CD14-positive monocyte (primary cell): ENCODE measurements at regions not wholly inside any gene's neighbourhood (a gene's known extent, or its start where the extent isn't known, plus 50 kb on each side); places are given as distances from the start of the nearest gene placed in this dataset.

Experiments used
- DNase-seq, 3 donors: peaks; one replicate each; pipeline ENCODE4 v3.0.0-alpha.2; 2011 to 2022
- H2AFZ ChIP-seq: 2 replicates; pipeline ENCODE4 v1.6.0; 2012; ENCODE audit warnings: mild to moderate bottlenecking, low read depth, low read length, inconsistent platforms; ENCODE audit not compliant: insufficient read depth, poor library complexity, severe bottlenecking
- H3K27ac ChIP-seq, 2 donors: 1 replicate in 1 of 2; 2 replicates in 1 of 2; pipeline ENCODE4 v1.5.1; 2012 to 2013; ENCODE audit warnings: low read length in 2 of 2, control low read depth in 1 of 2, inconsistent platforms in 1 of 2, low read depth in 1 of 2, mild to moderate bottlenecking in 1 of 2
- H3K27me3 ChIP-seq, 2 donors: one replicate each; pipeline versions ENCODE4 v1.6.0 to v1.6.1; 2011 to 2013; ENCODE audit warnings: low read length in 2 of 2; ENCODE audit not compliant: control insufficient read depth in 2 of 2, insufficient read depth in 2 of 2
- H3K36me3 ChIP-seq, 2 donors: replicated peaks in 1 of 2; 1 replicate in 1 of 2; 2 replicates in 1 of 2; pipeline versions ENCODE4 v1.5.1 to v1.6.1; 2012 to 2013; ENCODE audit warnings: low read length in 2 of 2, control low read depth in 1 of 2, inconsistent platforms in 1 of 2, mild to moderate bottlenecking in 1 of 2; ENCODE audit not compliant: insufficient read depth in 2 of 2, control insufficient read depth in 1 of 2
- H3K4me1 ChIP-seq, 2 donors: 1 replicate in 1 of 2; 2 replicates in 1 of 2; pipeline versions ENCODE4 v1.5.1 to v1.6.1; 2012 to 2013; ENCODE audit warnings: low read length in 2 of 2, control low read depth in 1 of 2, inconsistent platforms in 1 of 2, mild to moderate bottlenecking in 1 of 2, moderate library complexity in 1 of 2; ENCODE audit not compliant: insufficient read depth in 2 of 2, control insufficient read depth in 1 of 2
- H3K4me2 ChIP-seq: replicated peaks from 2 replicates; pipeline ENCODE3; 2012; ENCODE audit warnings: low read length, moderate library complexity, mild to moderate bottlenecking; ENCODE audit not compliant: poor library complexity, severe bottlenecking; ENCODE audit errors: extremely low read depth
- H3K4me3 ChIP-seq, 3 experiments: fragments of 200-600 bp in 1 of 3; sonication (generic) in 1 of 3; replicated peaks in 1 of 3; 1 replicate in 2 of 3; 2 replicates in 1 of 3; pipeline ENCODE4 v1.5.1; 2011 to 2013; ENCODE audit warnings: low read length in 3 of 3, mild to moderate bottlenecking in 3 of 3, control low read depth in 2 of 3, low read depth in 2 of 3, inconsistent platforms in 1 of 3, moderate library complexity in 1 of 3
- H3K79me2 ChIP-seq: 2 replicates; pipeline ENCODE4 v1.6.0; 2012; ENCODE audit warnings: mild to moderate bottlenecking, control low read depth, inconsistent platforms, low read length, moderate library complexity; ENCODE audit not compliant: insufficient read depth
- H3K9ac ChIP-seq: 2 replicates; pipeline ENCODE4 v1.6.0; 2017; ENCODE audit warnings: low read length, mild to moderate bottlenecking; ENCODE audit not compliant: insufficient read depth, poor library complexity, severe bottlenecking
- H3K9me3 ChIP-seq, 2 donors: replicated peaks in 1 of 2; 1 replicate in 1 of 2; 2 replicates in 1 of 2; pipeline versions ENCODE4 v1.5.1 to v1.6.1; 2012 to 2013; ENCODE audit warnings: low read length in 2 of 2, control low read depth in 1 of 2; ENCODE audit not compliant: control insufficient read depth in 1 of 2, insufficient read depth in 1 of 2
- H4K20me1 ChIP-seq: 2 replicates; pipeline ENCODE4 v1.6.0; 2012; ENCODE audit warnings: mild to moderate bottlenecking, low read length, control low read depth, moderate library complexity; ENCODE audit not compliant: insufficient read depth
- H3K27ac Mint-ChIP-seq, 7 donors: one replicate each; pipeline ENCODE4 v1.8.0; 2020; ENCODE audit warnings: mild to moderate bottlenecking in 7 of 7, mixed read lengths in 7 of 7, moderate library complexity in 6 of 7, inconsistent platforms in 2 of 7
- H3K27me3 Mint-ChIP-seq, 3 donors: one replicate each; pipeline ENCODE4 v1.8.0; 2021 to 2022; ENCODE audit warnings: low read depth in 3 of 3, mild to moderate bottlenecking in 3 of 3, mixed read lengths in 3 of 3, moderate library complexity in 3 of 3, inconsistent platforms in 1 of 3
- H3K36me3 Mint-ChIP-seq, 2 donors: one replicate each; pipeline ENCODE4 v1.8.0; 2020; ENCODE audit warnings: mixed read lengths in 2 of 2, inconsistent platforms in 1 of 2, mild to moderate bottlenecking in 1 of 2
- H3K4me1 Mint-ChIP-seq: one replicate; pipeline ENCODE4 v1.8.0; 2020; ENCODE audit warnings: mild to moderate bottlenecking, mixed read lengths
- H3K4me3 Mint-ChIP-seq, 2 donors: one replicate each; pipeline ENCODE4 v1.8.0; 2020; ENCODE audit warnings: mild to moderate bottlenecking in 2 of 2, mixed read lengths in 2 of 2, moderate library complexity in 1 of 2
- H3K9me3 Mint-ChIP-seq, 7 donors: one replicate each; pipeline ENCODE4 v1.8.0; 2020 to 2022; ENCODE audit warnings: mixed read lengths in 7 of 7, mild to moderate bottlenecking in 6 of 7, moderate library complexity in 6 of 7, inconsistent platforms in 2 of 7
- WGBS: methylation state at CpG from one replicate; pipeline ENCODE4 v1.1.5; 2013; ENCODE audit warnings: missing lambda C conversion rate; ENCODE audit not compliant: insufficient coverage; 5-methylcytosine and 5-hydroxymethylcytosine counted together
- intact Hi-C, 2 donors: fragments of 100-400 bp; cut with micrococcal nuclease; formaldehyde crosslinking; loops; one replicate each; pipeline versions ENCODE4 v1.15.0 to v1.15.1; 2023
- TF ChIP-seq, protein P1 (sequence below): fragments of 200-600 bp; IDR thresholded peaks from one replicate; pipeline ENCODE4 v1.8.0; 2022; ENCODE audit warnings: antibody characterized with exemption, mild to moderate bottlenecking

DNA sequence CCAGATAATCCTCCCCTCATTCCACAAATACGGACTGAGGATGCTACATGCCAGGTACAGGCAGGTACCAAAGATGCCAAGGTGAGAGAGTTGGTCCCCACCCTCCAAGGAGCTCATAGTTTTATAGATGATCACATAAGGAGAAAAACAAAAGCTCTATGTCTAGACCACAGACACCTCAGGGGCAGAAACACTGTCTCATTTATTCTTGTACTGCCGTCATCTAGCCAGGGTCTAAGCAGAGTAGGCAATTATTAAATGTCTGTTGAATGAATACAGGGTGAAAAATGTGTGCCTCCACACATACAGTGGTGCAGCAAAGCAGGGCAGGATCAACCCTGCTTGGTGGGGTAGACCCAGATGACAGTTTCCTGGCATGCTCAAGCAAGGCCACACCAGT lies 439.8 kb upstream of the JARID2 start:
- no peak overlapping the region for H3K4me3 ChIP-seq
- H3K27me3 Mint-ChIP-seq: peaks cover 0 to 4% (median 2%) of the 10 kb centered on the region in 3 donors
- H3K27me3 ChIP-seq: no peaks in the 10 kb centered on the region
- H3K27ac Mint-ChIP-seq: peak overlapping the region in 2 of 7 donors; percentile 28 to 80
- peaks cover 5 to 8% of the 10 kb centered on the region in 2 donors for H3K36me3 Mint-ChIP-seq
- H2AFZ ChIP-seq: no peak overlapping the region
- intact Hi-C loops: no loop called here
- no peak for DNase-seq
- H3K4me2 ChIP-seq: no peak overlapping the region
- no peak overlapping the region for H3K4me3 Mint-ChIP-seq
- peaks cover 14% of the 10 kb centered on the region for H3K4me1 Mint-ChIP-seq
- H3K9ac ChIP-seq: no peak overlapping the region
- H4K20me1 ChIP-seq: no peaks in the 10 kb centered on the region
- H3K9me3 Mint-ChIP-seq: peaks cover 8 to 13% (median 10%) of the 10 kb centered on the region in 7 donors
- no peaks in the 10 kb centered on the region for H3K36me3 ChIP-seq
- TF ChIP-seq, protein P1, sequence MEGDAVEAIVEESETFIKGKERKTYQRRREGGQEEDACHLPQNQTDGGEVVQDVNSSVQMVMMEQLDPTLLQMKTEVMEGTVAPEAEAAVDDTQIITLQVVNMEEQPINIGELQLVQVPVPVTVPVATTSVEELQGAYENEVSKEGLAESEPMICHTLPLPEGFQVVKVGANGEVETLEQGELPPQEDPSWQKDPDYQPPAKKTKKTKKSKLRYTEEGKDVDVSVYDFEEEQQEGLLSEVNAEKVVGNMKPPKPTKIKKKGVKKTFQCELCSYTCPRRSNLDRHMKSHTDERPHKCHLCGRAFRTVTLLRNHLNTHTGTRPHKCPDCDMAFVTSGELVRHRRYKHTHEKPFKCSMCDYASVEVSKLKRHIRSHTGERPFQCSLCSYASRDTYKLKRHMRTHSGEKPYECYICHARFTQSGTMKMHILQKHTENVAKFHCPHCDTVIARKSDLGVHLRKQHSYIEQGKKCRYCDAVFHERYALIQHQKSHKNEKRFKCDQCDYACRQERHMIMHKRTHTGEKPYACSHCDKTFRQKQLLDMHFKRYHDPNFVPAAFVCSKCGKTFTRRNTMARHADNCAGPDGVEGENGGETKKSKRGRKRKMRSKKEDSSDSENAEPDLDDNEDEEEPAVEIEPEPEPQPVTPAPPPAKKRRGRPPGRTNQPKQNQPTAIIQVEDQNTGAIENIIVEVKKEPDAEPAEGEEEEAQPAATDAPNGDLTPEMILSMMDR: no peak
- whole genome bisulfite sequencing: no CpG with 5 or more reads among the region's 2 CpGs
- no peaks in the 10 kb centered on the region for H3K79me2 ChIP-seq
- H3K4me1 ChIP-seq: peaks cover 14% of the 10 kb centered on the region in 2 donors
- peaks cover 9 to 11% of the 10 kb centered on the region in 2 donors for H3K9me3 ChIP-seq
- no peak overlapping the region for H3K27ac ChIP-seq

DNA sequence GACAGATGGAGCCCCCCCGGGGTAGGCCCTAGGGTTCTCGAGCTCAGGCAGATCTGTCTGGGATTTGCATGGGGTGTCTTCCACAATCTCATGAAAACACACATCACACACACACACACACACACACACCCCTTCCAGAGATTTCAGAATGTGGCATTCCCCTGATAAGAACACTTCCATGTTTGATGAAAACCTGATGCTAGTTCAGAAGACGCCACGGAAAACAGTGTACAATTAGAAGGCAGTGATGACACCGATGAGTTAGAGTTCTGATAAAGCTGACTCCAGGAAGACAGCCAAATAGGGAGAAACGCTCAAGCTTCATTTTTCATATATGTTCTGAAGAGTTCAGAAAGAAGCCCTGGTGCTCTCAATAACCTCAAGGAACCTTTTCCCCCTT lies 438.7 kb upstream of the JARID2 start:
- 100% methylated on average over 3 of the region's 6 CpGs for WGBS
- no peak overlapping the region for H3K4me3 Mint-ChIP-seq

More for the DNA sequence above, 438.7 kb upstream of the JARID2 start:
- H3K4me3 ChIP-seq: no peak overlapping the region
- no peak overlapping the region for H3K27ac ChIP-seq
- no peaks in the 10 kb centered on the region for H3K79me2 ChIP-seq
- no peak overlapping the region for H3K4me2 ChIP-seq
- peaks cover 14% of the 10 kb centered on the region in 2 donors for H3K4me1 ChIP-seq
- peaks cover 9 to 11% of the 10 kb centered on the region in 2 donors for H3K9me3 ChIP-seq
- H4K20me1 ChIP-seq: no peaks in the 10 kb centered on the region
- no peak for DNase-seq
- TF ChIP-seq, protein P1: no peak
- peaks cover 8 to 13% (median 10%) of the 10 kb centered on the region in 7 donors for H3K9me3 Mint-ChIP-seq
- H3K27me3 Mint-ChIP-seq: peaks cover 0 to 4% (median 2%) of the 10 kb centered on the region in 3 donors
- no peaks in the 10 kb centered on the region for H3K27me3 ChIP-seq
- H3K36me3 ChIP-seq: no peaks in the 10 kb centered on the region
- peaks cover 5 to 8% of the 10 kb centered on the region in 2 donors for H3K36me3 Mint-ChIP-seq
- H3K27ac Mint-ChIP-seq: no peak overlapping the region
- H2AFZ ChIP-seq: no peak overlapping the region
- H3K9ac ChIP-seq: no peak overlapping the region
- H3K4me1 Mint-ChIP-seq: peaks cover 14% of the 10 kb centered on the region
- intact Hi-C loops: no loop called here
